Mesenchymal stem cell (in vitro differentiated cells and primary cell): ENCODE measurements at regions not wholly inside any gene's neighbourhood (a gene's known extent, or its start where the extent isn't known, plus 50 kb on each side); places are given as distances from the start of the nearest gene placed in this dataset.

ENCODE experiments used
- DNase-seq: peaks from one replicate; pipeline ENCODE4 v3.0.0-alpha.2; 2013
- H2AFZ ChIP-seq: one replicate; pipeline ENCODE4 v1.6.1; 2013; ENCODE audit warnings: low read depth, mild to moderate bottlenecking, control low read depth, inconsistent platforms, low read length, moderate library complexity
- H2AK5ac ChIP-seq: 2 replicates; pipeline ENCODE4 v1.6.1; 2013; ENCODE audit warnings: low read length, moderate library complexity, mild to moderate bottlenecking, inconsistent platforms; ENCODE audit not compliant: severe bottlenecking
- H2BK120ac ChIP-seq: one replicate; pipeline ENCODE4 v1.6.1; 2013; ENCODE audit warnings: low read depth, mild to moderate bottlenecking, inconsistent platforms, low read length, moderate library complexity
- H2BK12ac ChIP-seq, 2 experiments: one replicate each; pipeline ENCODE4 v1.6.1; 2013; ENCODE audit warnings: inconsistent platforms in 2 of 2, low read length in 2 of 2, mild to moderate bottlenecking in 2 of 2, moderate library complexity in 2 of 2, control low read depth in 1 of 2
- H2BK15ac ChIP-seq: one replicate; pipeline ENCODE4 v1.6.1; 2013; ENCODE audit warnings: mild to moderate bottlenecking, low read depth, inconsistent platforms; ENCODE audit not compliant: poor library complexity, severe bottlenecking
- H2BK5ac ChIP-seq: 2 replicates; pipeline ENCODE4 v1.6.1; 2013; ENCODE audit warnings: low read depth, mild to moderate bottlenecking, low read length, control low read depth, inconsistent platforms; ENCODE audit not compliant: poor library complexity, severe bottlenecking
- H3K14ac ChIP-seq, 2 experiments: one replicate each; pipeline ENCODE4 v1.6.1; 2013; ENCODE audit warnings: inconsistent platforms in 2 of 2, low read length in 2 of 2, control low read depth in 1 of 2, mild to moderate bottlenecking in 1 of 2, moderate library complexity in 1 of 2
- H3K18ac ChIP-seq, 2 experiments: one replicate each; pipeline ENCODE4 v1.6.1; 2013; ENCODE audit warnings: inconsistent platforms in 2 of 2, low read length in 2 of 2, control low read depth in 1 of 2, low read depth in 1 of 2, mild to moderate bottlenecking in 1 of 2
- H3K23ac ChIP-seq, 2 experiments: one replicate each; pipeline ENCODE4 v1.6.1; 2013; ENCODE audit warnings: inconsistent platforms in 2 of 2, low read length in 2 of 2, mild to moderate bottlenecking in 2 of 2, moderate library complexity in 2 of 2, control low read depth in 1 of 2
- H3K27ac ChIP-seq: 2 replicates; pipeline ENCODE4 v1.5.1; 2013; ENCODE audit warnings: mild to moderate bottlenecking, moderate library complexity, low read length, control low read depth, inconsistent platforms; ENCODE audit not compliant: poor library complexity, severe bottlenecking
- H3K27me3 ChIP-seq, 2 experiments: 2 replicates each; pipeline versions ENCODE4 v1.6.1 to v1.7.0; 2013; ENCODE audit warnings: low read length in 2 of 2, mild to moderate bottlenecking in 2 of 2, moderate library complexity in 2 of 2, control low read depth in 1 of 2, inconsistent platforms in 1 of 2; ENCODE audit not compliant: control insufficient read depth in 1 of 2, insufficient read depth in 1 of 2
- H3K36me3 ChIP-seq, 2 experiments: 2 replicates each; pipeline versions ENCODE4 v1.6.1 to v1.7.0; 2013; ENCODE audit warnings: low read length in 2 of 2, control low read depth in 1 of 2, inconsistent platforms in 1 of 2, low read depth in 1 of 2, mild to moderate bottlenecking in 1 of 2; ENCODE audit not compliant: insufficient read depth in 2 of 2, control insufficient read depth in 1 of 2
- H3K4ac ChIP-seq, 2 experiments: one replicate each; pipeline ENCODE4 v1.6.1; 2013; ENCODE audit warnings: inconsistent platforms in 2 of 2, low read length in 2 of 2, mild to moderate bottlenecking in 2 of 2, moderate library complexity in 2 of 2, control low read depth in 1 of 2, low read depth in 1 of 2
- H3K4me1 ChIP-seq: 2 replicates; pipeline ENCODE4 v1.6.1; 2013; ENCODE audit warnings: low read depth, low read length, control low read depth; ENCODE audit not compliant: control insufficient read depth, insufficient read depth
- H3K4me2 ChIP-seq: 2 replicates; pipeline ENCODE4 v1.6.1; 2013; ENCODE audit warnings: low read length, mild to moderate bottlenecking, inconsistent platforms; ENCODE audit not compliant: poor library complexity, severe bottlenecking
- H3K4me3 ChIP-seq, 2 experiments: 2 replicates each; pipeline versions ENCODE4 v1.5.1 to v1.7.0; 2013; ENCODE audit warnings: low read length in 2 of 2, mild to moderate bottlenecking in 2 of 2, control low read depth in 1 of 2, low read depth in 1 of 2; ENCODE audit not compliant: insufficient read depth in 1 of 2
- H3K79me1 ChIP-seq: replicated peaks from 2 replicates; pipeline ENCODE4 v1.6.1; 2013; ENCODE audit warnings: mild to moderate bottlenecking, control low read depth, low read length, inconsistent platforms; ENCODE audit not compliant: poor library complexity, severe bottlenecking
- H3K9ac ChIP-seq: 2 replicates; pipeline ENCODE4 v1.7.0; 2013; ENCODE audit warnings: mild to moderate bottlenecking, low read length, moderate library complexity
- H3K9me3 ChIP-seq: 2 replicates; pipeline ENCODE4 v1.7.0; 2013; ENCODE audit warnings: mild to moderate bottlenecking, low read length; ENCODE audit not compliant: control insufficient read depth
- H4K8ac ChIP-seq: one replicate; pipeline ENCODE4 v1.6.1; 2013; ENCODE audit warnings: inconsistent platforms, mild to moderate bottlenecking, low read length, moderate library complexity
- H4K91ac ChIP-seq: one replicate; pipeline ENCODE4 v1.6.1; 2013; ENCODE audit warnings: mild to moderate bottlenecking, low read length, inconsistent platforms
- WGBS: methylation state at CpG from one replicate; pipeline ENCODE4 v1.1.7; 2013; ENCODE audit warnings: mixed read lengths; 5-methylcytosine and 5-hydroxymethylcytosine counted together

- H3K23ac ChIP-seq = no peak overlapping the region
- no peak overlapping the region for H2BK15ac ChIP-seq
- no peak overlapping the region for H3K4me2 ChIP-seq
- no CpG with 5 or more reads among the region's 4 CpGs for WGBS
- no peak overlapping the region for H2AFZ ChIP-seq
- H3K9me3 ChIP-seq = no peaks in the 10 kb centered on the region
- H3K36me3 ChIP-seq = no peaks in the 10 kb centered on the region
- DNase-seq = no peak
- H2BK120ac ChIP-seq = no peak overlapping the region
- H2BK12ac ChIP-seq = no peak overlapping the region
- no peak overlapping the region for H3K27ac ChIP-seq
- H4K91ac ChIP-seq = no peak overlapping the region
- no peak overlapping the region for H2BK5ac ChIP-seq
- no peak overlapping the region for H3K9ac ChIP-seq
- H3K27me3 ChIP-seq = no peaks in the 10 kb centered on the region
- H3K4me3 ChIP-seq = no peak overlapping the region
- no peak overlapping the region for H3K18ac ChIP-seq
- H3K79me1 ChIP-seq = no peaks in the 10 kb centered on the region
- H3K4ac ChIP-seq = no peak overlapping the region
- no peaks in the 10 kb centered on the region for H3K4me1 ChIP-seq
- H4K8ac ChIP-seq = no peak overlapping the region
- no peak overlapping the region for H3K14ac ChIP-seq
- H2AK5ac ChIP-seq = no peak overlapping the region
Observed at GRCh38 chr16:52727849-52728248, 180.9 kb upstream of the TOX3 start.

- no peak overlapping the region for H3K18ac ChIP-seq
- H3K23ac ChIP-seq = no peak overlapping the region
- no peak overlapping the region for H2AFZ ChIP-seq
- no peak overlapping the region for H3K27ac ChIP-seq
- no peak overlapping the region for H3K4me3 ChIP-seq
- no peaks in the 10 kb centered on the region for H3K36me3 ChIP-seq
- H2AK5ac ChIP-seq = no peak overlapping the region
- WGBS = no CpG with 5 or more reads among the region's 2 CpGs
- no peak overlapping the region for H2BK5ac ChIP-seq
- H2BK120ac ChIP-seq = no peak overlapping the region
- no peak overlapping the region for H3K4me2 ChIP-seq
- no peaks in the 10 kb centered on the region for H3K9me3 ChIP-seq
- no peak overlapping the region for H3K4ac ChIP-seq
- no peaks in the 10 kb centered on the region for H3K4me1 ChIP-seq
- H3K27me3 ChIP-seq = no peaks in the 10 kb centered on the region
- H3K9ac ChIP-seq = no peak overlapping the region
- no peak overlapping the region for H2BK12ac ChIP-seq
- no peak overlapping the region for H2BK15ac ChIP-seq
- no peak overlapping the region for H4K91ac ChIP-seq
- H3K79me1 ChIP-seq = no peaks in the 10 kb centered on the region
- no peak overlapping the region for H4K8ac ChIP-seq
- H3K14ac ChIP-seq = no peak overlapping the region
- no peak for DNase-seq
Observed at GRCh38 chr16:52727441-52727840, 180.5 kb upstream of the TOX3 start.

- Histone ChIP-seq H2AFZ (no peak overlapping the region), H3K18ac (no peak overlapping the region), H4K91ac (no peak overlapping the region), H2BK15ac (no peak overlapping the region), H3K27me3 (no peaks in the 10 kb centered on the region), H2BK5ac (no peak overlapping the region), H3K36me3 (no peaks in the 10 kb centered on the region), H3K79me1 (no peaks in the 10 kb centered on the region), H3K14ac (no peak overlapping the region), H2AK5ac (no peak overlapping the region), H3K4ac (no peak overlapping the region), H2BK120ac (no peak overlapping the region), H3K4me3 (no peak overlapping the region), H3K27ac (no peak overlapping the region), H3K4me1 (no peaks in the 10 kb centered on the region), H2BK12ac (no peak overlapping the region), H4K8ac (no peak overlapping the region), H3K23ac (no peak overlapping the region), H3K9me3 (no peaks in the 10 kb centered on the region), H3K4me2 (no peak overlapping the region), H3K9ac (no peak overlapping the region)
- no peak for DNase-seq
- 100% methylated on average over 1 of the region's 1 CpG for WGBS
Observed at GRCh38 chr16:52725461-52725860, 178.5 kb upstream of the TOX3 start.

GRCh38 chr16:52725043-52725442 lies 178.1 kb upstream of the TOX3 start:
- Histone ChIP-seq H2BK15ac (no peak overlapping the region), H3K4me3 (no peak overlapping the region), H3K4me2 (no peak overlapping the region), H3K36me3 (no peaks in the 10 kb centered on the region), H2BK120ac (no peak overlapping the region), H2AFZ (no peak overlapping the region), H3K9ac (no peak overlapping the region), H2BK5ac (no peak overlapping the region), H2AK5ac (no peak overlapping the region), H3K79me1 (no peaks in the 10 kb centered on the region), H2BK12ac (no peak overlapping the region), H3K23ac (no peak overlapping the region), H4K91ac (no peak overlapping the region), H3K4ac (no peak overlapping the region), H3K27ac (no peak overlapping the region), H3K9me3 (no peaks in the 10 kb centered on the region), H3K18ac (no peak overlapping the region), H3K14ac (no peak overlapping the region), H3K4me1 (no peaks in the 10 kb centered on the region), H3K27me3 (no peaks in the 10 kb centered on the region), H4K8ac (no peak overlapping the region)
- no peak for DNase-seq
- WGBS = 53% methylated on average over 3 of the region's 3 CpGs
